Large intestine (tissue), 3 donors: ENCODE measurements at regions not wholly inside any gene's neighbourhood (a gene's known extent, or its start where the extent isn't known, plus 50 kb on each side); places are given as distances from the start of the nearest gene placed in this dataset.

ENCODE experiments used
- DNase-seq, 2 donors: peaks; one replicate each; pipeline versions ENCODE4 v3.0.0 to v3.0.0-alpha.2; 2013
- H3K27ac ChIP-seq: one replicate; pipeline ENCODE4 v1.5.1; 2013; ENCODE audit warnings: low read length
- H3K27me3 ChIP-seq: 2 replicates; pipeline ENCODE4 v1.6.1; 2013; ENCODE audit warnings: low read length; ENCODE audit not compliant: control insufficient read depth, insufficient read depth
- H3K36me3 ChIP-seq: 2 replicates; pipeline ENCODE4 v1.6.1; 2013; ENCODE audit warnings: low read length; ENCODE audit not compliant: control insufficient read depth, insufficient read depth
- H3K4me1 ChIP-seq: one replicate; pipeline ENCODE4 v1.6.1; 2013; ENCODE audit warnings: low read length; ENCODE audit not compliant: control insufficient read depth, insufficient read depth
- H3K4me3 ChIP-seq: one replicate; pipeline ENCODE4 v1.5.1; 2013; ENCODE audit warnings: low read length
- H3K9me3 ChIP-seq: one replicate; pipeline ENCODE4 v1.6.1; 2013; ENCODE audit warnings: mild to moderate bottlenecking, low read depth, low read length, moderate library complexity; ENCODE audit not compliant: control insufficient read depth
- WGBS: methylation state at CpG from one replicate; pipeline ENCODE4 v1.1.5; 2013; ENCODE audit warnings: low lambda C conversion rate; ENCODE audit not compliant: insufficient coverage; 5-methylcytosine and 5-hydroxymethylcytosine counted together

DNA sequence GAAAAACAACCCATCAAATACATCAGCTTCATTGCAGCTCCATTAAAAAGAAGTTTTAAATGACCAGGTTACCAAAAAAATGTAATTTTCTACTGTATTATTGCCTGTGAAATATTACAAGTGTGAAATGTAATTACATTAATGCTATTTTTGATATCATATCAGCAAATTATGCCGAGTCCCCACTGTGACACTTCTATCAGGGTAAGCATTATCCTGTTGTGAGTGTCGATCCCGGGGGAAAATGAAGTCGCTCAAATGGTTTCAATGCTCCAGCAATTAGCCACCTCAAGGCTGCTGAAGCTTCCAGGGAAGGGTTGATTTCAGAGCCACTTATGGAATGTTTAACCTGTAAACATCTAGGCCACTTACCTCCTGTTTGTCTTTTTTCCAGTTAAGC, 70.4 kb downstream of the RCN1 start:
- WGBS, result no CpG with 5 or more reads among the region's 4 CpGs
- Histone ChIP-seq H3K4me1 (no peaks in the 10 kb centered on the region), H3K36me3 (no peaks in the 10 kb centered on the region), H3K27me3 (no peaks in the 10 kb centered on the region), H3K4me3 (no peak overlapping the region), H3K27ac (no peak overlapping the region), H3K9me3 (no peaks in the 10 kb centered on the region)
- DNase-seq, result no peak

DNA sequence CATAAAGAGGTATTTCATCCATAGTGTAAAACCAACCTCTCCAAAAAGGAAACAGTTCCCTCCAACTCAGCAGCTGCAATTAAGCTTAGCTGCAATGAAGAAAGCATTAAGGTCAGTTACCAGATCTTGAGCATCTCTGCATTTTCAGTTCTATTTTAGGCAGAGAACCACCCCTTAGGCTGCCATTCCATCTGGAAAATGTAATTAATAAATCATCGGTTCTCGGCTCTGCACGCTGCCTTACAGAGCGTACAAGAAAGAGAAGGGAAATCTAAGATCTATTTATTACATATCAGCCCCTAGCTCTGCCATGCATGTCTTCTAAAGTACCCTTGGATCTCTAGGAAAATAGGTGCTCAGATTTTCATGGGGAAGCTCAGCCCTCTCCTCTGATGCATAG, 71.5 kb downstream of the RCN1 start:
- WGBS, result no CpG with 5 or more reads among the region's 4 CpGs
- H3K9me3 ChIP-seq, result no peaks in the 10 kb centered on the region
- no peak for DNase-seq
- H3K4me1 ChIP-seq, result no peaks in the 10 kb centered on the region
- H3K27me3 ChIP-seq, result no peaks in the 10 kb centered on the region
- no peak overlapping the region for H3K4me3 ChIP-seq
- H3K27ac ChIP-seq, result no peak overlapping the region
- no peaks in the 10 kb centered on the region for H3K36me3 ChIP-seq

DNA sequence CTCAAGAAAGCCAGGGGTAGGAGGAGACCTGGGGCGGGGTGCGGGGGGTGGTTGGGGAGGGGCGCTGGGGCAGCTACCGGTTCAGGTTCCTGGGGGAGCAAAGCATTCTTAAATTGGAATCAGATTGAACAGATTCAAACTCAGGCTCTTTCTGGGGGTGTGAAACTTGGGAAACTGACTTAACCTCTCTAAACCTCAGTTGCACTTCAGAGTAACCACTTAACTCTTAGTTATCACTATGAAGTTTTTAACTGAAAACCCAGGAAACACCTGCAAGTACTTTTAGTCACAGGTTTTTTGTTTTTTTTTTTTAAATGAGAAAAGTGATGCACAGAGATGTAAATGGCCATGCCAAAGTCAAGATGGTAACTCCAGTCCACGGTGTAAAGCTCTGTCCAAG, 72.0 kb downstream of the RCN1 start:
- no peaks in the 10 kb centered on the region for H3K4me1 ChIP-seq
- no peak overlapping the region for H3K4me3 ChIP-seq
- H3K27ac ChIP-seq, result no peak overlapping the region
- H3K27me3 ChIP-seq, result no peaks in the 10 kb centered on the region
- H3K36me3 ChIP-seq, result no peaks in the 10 kb centered on the region
- no peak for DNase-seq
- H3K9me3 ChIP-seq, result no peaks in the 10 kb centered on the region
- WGBS, result no CpG with 5 or more reads among the region's 5 CpGs

- Histone ChIP-seq H3K9me3 (no peaks in the 10 kb centered on the region), H3K4me1 (no peaks in the 10 kb centered on the region), H3K36me3 (no peaks in the 10 kb centered on the region), H3K27me3 (no peaks in the 10 kb centered on the region), H3K27ac (no peak overlapping the region), H3K4me3 (no peak overlapping the region)
- no peak for DNase-seq
- WGBS, result 88% methylated on average over 2 of the region's 3 CpGs
These were observed 72.7 kb downstream of the RCN1 start for GRCh38 chr11:32163557-32163956.

GRCh38 chr11:32164836-32165235, 74.0 kb downstream of the RCN1 start:
- H3K4me3 ChIP-seq, result no peak overlapping the region
- H3K4me1 ChIP-seq, result no peaks in the 10 kb centered on the region
- no peak overlapping the region for H3K27ac ChIP-seq
- no CpG with 5 or more reads among the region's 3 CpGs for WGBS
- H3K9me3 ChIP-seq, result no peaks in the 10 kb centered on the region
- H3K27me3 ChIP-seq, result no peaks in the 10 kb centered on the region
- H3K36me3 ChIP-seq, result no peaks in the 10 kb centered on the region
- no peak for DNase-seq

- 100% methylated on average over 1 of the region's 2 CpGs for WGBS
- Histone ChIP-seq H3K27ac (no peak overlapping the region), H3K4me3 (no peak overlapping the region), H3K36me3 (no peaks in the 10 kb centered on the region), H3K9me3 (no peaks in the 10 kb centered on the region), H3K4me1 (no peaks in the 10 kb centered on the region), H3K27me3 (peaks cover 22% of the 10 kb centered on the region)
- DNase-seq, result no peak
These were observed 78.0 kb downstream of the RCN1 start for GRCh38 chr11:32168924-32169323.

DNA sequence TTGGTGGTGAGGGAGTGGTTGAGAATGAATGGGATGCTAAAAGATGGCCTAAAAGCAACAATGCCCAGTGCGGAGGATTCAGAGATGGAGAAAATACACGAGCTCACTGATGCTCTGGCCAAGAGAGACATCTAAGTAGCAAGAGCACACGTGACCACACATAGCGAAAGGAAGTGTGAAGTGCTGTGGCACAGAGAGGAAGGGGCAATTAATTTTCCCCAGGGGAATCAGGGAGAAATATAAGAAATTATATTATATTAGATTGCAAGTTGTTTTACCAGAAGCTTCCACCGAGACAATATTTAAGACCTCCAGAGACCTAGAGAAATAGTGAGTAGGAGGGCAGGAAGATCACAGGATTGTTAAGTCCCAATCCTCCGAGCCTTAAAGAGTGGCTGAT, 80.6 kb downstream of the RCN1 start:
- 96% methylated on average over 4 of the region's 6 CpGs for WGBS
- Histone ChIP-seq H3K27me3 (peaks cover 22% of the 10 kb centered on the region), H3K36me3 (no peaks in the 10 kb centered on the region), H3K9me3 (no peaks in the 10 kb centered on the region), H3K27ac (no peak overlapping the region), H3K4me1 (no peaks in the 10 kb centered on the region), H3K4me3 (no peak overlapping the region)
- no peak for DNase-seq

DNA sequence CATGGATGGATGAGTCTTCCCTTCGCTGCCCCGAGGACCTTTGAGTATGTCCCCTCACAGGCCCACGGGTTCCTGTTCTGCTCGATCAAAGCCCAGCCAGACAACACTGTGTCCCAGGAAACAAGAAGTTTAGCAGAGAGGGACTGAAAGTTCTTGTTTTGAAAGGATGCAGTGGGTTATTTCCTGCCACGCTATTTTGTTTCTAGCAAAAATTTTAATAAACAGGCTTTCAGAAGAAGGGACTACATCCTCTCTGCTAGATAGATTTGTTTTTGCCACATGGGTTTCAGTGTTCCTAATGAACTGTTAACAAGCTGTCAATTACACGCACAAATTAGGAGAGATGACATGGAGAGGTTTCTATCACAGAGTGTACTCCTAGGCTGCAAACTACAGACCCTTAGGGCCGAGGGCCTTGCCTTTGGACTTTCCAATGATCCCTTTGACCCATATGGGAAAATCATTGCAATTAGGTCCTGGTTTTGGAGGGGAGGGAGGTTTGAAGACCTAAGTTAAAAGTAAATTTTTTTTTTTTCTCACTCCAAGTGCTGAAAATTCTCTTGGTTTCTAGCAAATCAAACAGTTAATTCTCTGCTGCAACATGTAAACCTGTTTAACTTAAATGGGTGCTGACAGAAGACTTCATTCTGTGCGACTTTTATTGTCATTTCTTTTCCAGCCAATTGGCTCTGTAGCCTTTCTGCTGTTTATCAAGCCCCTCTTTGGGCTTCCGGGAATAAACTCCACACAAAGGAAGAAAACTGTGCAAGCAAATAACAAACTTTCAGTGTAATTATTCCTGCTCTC, 81.4 kb downstream of the RCN1 start:
- no peaks in the 10 kb centered on the region for H3K36me3 ChIP-seq
- peaks cover 22% of the 10 kb centered on the region for H3K27me3 ChIP-seq
- H3K27ac ChIP-seq, result no peak overlapping the region
- no CpG with 5 or more reads among the region's 9 CpGs for WGBS
- no peak overlapping the region for H3K4me3 ChIP-seq
- no peak for DNase-seq
- no peaks in the 10 kb centered on the region for H3K4me1 ChIP-seq
- no peaks in the 10 kb centered on the region for H3K9me3 ChIP-seq

GRCh38 chr11:32172848-32173834, 82.3 kb downstream of the RCN1 start:
- H3K4me3 ChIP-seq, result no peak overlapping the region

DNA sequence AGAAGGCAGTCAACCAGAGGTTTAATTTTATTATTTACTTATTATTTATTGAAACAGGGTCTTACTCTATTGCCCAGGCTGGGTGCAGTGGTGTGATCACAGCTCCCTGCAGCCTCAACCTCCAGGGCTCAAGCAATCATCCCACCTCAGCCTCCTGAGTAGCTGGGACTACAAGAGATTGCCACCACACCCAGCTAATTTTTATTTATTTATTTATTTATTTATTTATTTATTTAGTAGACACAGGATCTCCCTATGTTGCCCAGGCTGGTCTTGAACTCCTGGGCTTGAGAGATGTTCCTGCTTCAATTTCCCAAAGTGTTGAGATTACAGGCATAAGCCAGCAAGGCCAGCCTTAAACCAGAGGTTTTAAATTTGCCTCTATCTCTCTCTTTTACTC, 83.1 kb downstream of the RCN1 start:
- DNase-seq, result no peak
- Histone ChIP-seq H3K4me3 (no peak overlapping the region), H3K36me3 (no peaks in the 10 kb centered on the region), H3K27me3 (peaks cover 22% of the 10 kb centered on the region), H3K9me3 (no peaks in the 10 kb centered on the region), H3K4me1 (no peaks in the 10 kb centered on the region), H3K27ac (no peak overlapping the region)

More at GRCh38 chr11:32172848-32173834, 82.3 kb downstream of the RCN1 start:
- peaks cover 22% of the 10 kb centered on the region for H3K27me3 ChIP-seq
- H3K36me3 ChIP-seq, result no peaks in the 10 kb centered on the region
- WGBS, result 0% methylated on average over 3 of the region's 22 CpGs
- peak in 1 of 2 donors; percentile 21 for DNase-seq
- H3K9me3 ChIP-seq, result no peaks in the 10 kb centered on the region
- H3K27ac ChIP-seq, result no peak overlapping the region
- no peaks in the 10 kb centered on the region for H3K4me1 ChIP-seq
